HepG2 (cell line): ENCODE measurements at regions not wholly inside any gene's neighbourhood (a gene's known extent, or its start where the extent isn't known, plus 50 kb on each side); places are given as distances from the start of the nearest gene placed in this dataset.

Experiments used
- ATAC-seq: fragments of 200-7000 bp; cut with Tn5 transposase; 3 replicates; pipeline ENCODE4 v1.9.1; 2020; ENCODE audit warnings: mild to moderate bottlenecking, moderate library complexity
- BruUV-seq: library from RNA; stranded (reverse); fragments of 400-500 nt; replicated peaks from 2 replicates; lab custom pipeline; 2021; lab: Mats Ljungman, UMichigan
- CTCF ChIA-PET: fragments of 300-600 bp; formaldehyde crosslinking; extraction: SDS; loops from one replicate; lab custom pipeline; 2021; ENCODE audit warnings: low total read pairs, inconsistent platforms, low intra/inter-chr PET ratio; lab: Yijun Ruan, JAX
- POLR2A ChIA-PET: fragments of 350-600 bp; sonication (Branson Sonifier 250); formaldehyde crosslinking; loops from one replicate; lab custom pipeline; 2020; ENCODE audit warnings: antibody characterized with exemption, inconsistent platforms; lab: Yijun Ruan, JAX
- DNase-seq: peaks from one replicate; pipeline ENCODE4 v3.0.0-alpha.2; 2015; ENCODE audit warnings: low spot score
- FAIRE-seq: peaks from 3 replicates; lab custom pipeline; 2011; peaks lifted over from hg19 to GRCh38; lab: Jason Lieb, UNC
- H2AFZ ChIP-seq: one replicate; pipeline ENCODE4 v1.6.1; 2011; ENCODE audit warnings: low read length, inconsistent platforms
- H3K27ac ChIP-seq: fragments of 300-600 bp; 3 replicates; pipeline ENCODE4 v1.8.0; 2011; ENCODE audit warnings: mixed run types, mild to moderate bottlenecking, mixed read lengths, low read length, inconsistent platforms; ENCODE audit not compliant: insufficient read depth; ENCODE audit errors: extremely low read length
- H3K27me3 ChIP-seq, 2 experiments: fragments of 200-600 bp in 1 of 2; 2 replicates in 1 of 2; 3 replicates in 1 of 2; pipeline versions ENCODE4 v1.6.0 to v1.8.0; 2011; ENCODE audit warnings: low read length in 2 of 2, mild to moderate bottlenecking in 2 of 2, moderate library complexity in 2 of 2, inconsistent platforms in 1 of 2; ENCODE audit not compliant: insufficient read depth in 2 of 2, control insufficient read depth in 1 of 2
- H3K36me3 ChIP-seq, 2 experiments: fragments of 200-600 bp in 1 of 2; replicated peaks in 1 of 2; 2 replicates in 1 of 2; 3 replicates in 1 of 2; pipeline versions ENCODE4 v1.5.1 to v1.8.0; 2011; ENCODE audit warnings: low read length in 2 of 2, inconsistent platforms in 1 of 2; ENCODE audit not compliant: insufficient read depth in 2 of 2, control insufficient read depth in 1 of 2
- H3K4me1 ChIP-seq: 2 replicates; pipeline ENCODE4 v1.5.1; 2012; ENCODE audit warnings: low read length, inconsistent platforms; ENCODE audit not compliant: insufficient read depth
- H3K4me2 ChIP-seq: 2 replicates; pipeline ENCODE4 v1.6.0; 2011; ENCODE audit warnings: low read depth, low read length, inconsistent platforms
- H3K4me3 ChIP-seq, 3 experiments: fragments of 200-600 bp in 1 of 3; sonication (generic), shearing (Covaris generic) in 1 of 3; replicated peaks in 1 of 3; 2 replicates each; pipeline ENCODE4 v1.5.1; 2011 to 2016; ENCODE audit warnings: low read length in 3 of 3, inconsistent platforms in 2 of 3, low read depth in 2 of 3, mild to moderate bottlenecking in 2 of 3, control low read depth in 1 of 3, mixed read lengths in 1 of 3; ENCODE audit not compliant: insufficient read depth in 1 of 3
- H3K79me2 ChIP-seq: one replicate; pipeline ENCODE4 v1.6.1; 2011; ENCODE audit warnings: low read length, inconsistent platforms; ENCODE audit not compliant: insufficient read depth
- H3K9ac ChIP-seq: 2 replicates; pipeline ENCODE4 v1.6.0; 2011; ENCODE audit warnings: mild to moderate bottlenecking, low read depth, low read length, inconsistent platforms; ENCODE audit not compliant: insufficient read depth
- H3K9me3 ChIP-seq: 2 replicates; pipeline ENCODE4 v1.5.1; 2012; ENCODE audit warnings: mild to moderate bottlenecking, low read length
- H4K20me1 ChIP-seq: 2 replicates; pipeline ENCODE4 v1.6.0; 2011; ENCODE audit warnings: inconsistent platforms, mild to moderate bottlenecking, low read length, moderate library complexity; ENCODE audit not compliant: insufficient read depth
- HHEX ChIP-seq: IDR thresholded peaks from 2 replicates; pipeline ENCODE4 v1.6.1; 2016; ENCODE audit warnings: control low read depth
- KDM5A ChIP-seq: fragments of 200-600 bp; sonication (generic); IDR thresholded peaks from 2 replicates; pipeline ENCODE4 v1.7.0; 2018; ENCODE audit warnings: antibody characterized with exemption, mild to moderate bottlenecking, low read length, borderline replicate concordance
- MLLT10 ChIP-seq: sonication (generic); formaldehyde crosslinking; IDR thresholded peaks from 2 replicates; pipeline ENCODE4 v1.4.0; 2020; ENCODE audit warnings: missing genetic modification reagents
- NFE2L2 ChIP-seq: fragments of 150-350 bp; IDR thresholded peaks from 2 replicates; pipeline ENCODE4 v1.6.1; 2014; ENCODE audit warnings: low read length
- TAF15 ChIP-seq: fragments of 200-400 bp; formaldehyde crosslinking; IDR thresholded peaks from one replicate; pipeline ENCODE4 v1.6.1; 2018; ENCODE audit warnings: mild to moderate bottlenecking, low read depth, low read length; ENCODE audit not compliant: poor library complexity, severe bottlenecking
- ZIK1 ChIP-seq: sonication (generic); formaldehyde crosslinking; IDR thresholded peaks from 2 replicates; pipeline ENCODE4 v1.5.0; 2020; ENCODE audit warnings: mild to moderate bottlenecking, low read depth, missing genetic modification reagents, borderline replicate concordance
- ZNF138 ChIP-seq: sonication (generic); formaldehyde crosslinking; IDR thresholded peaks from 2 replicates; pipeline ENCODE4 v1.5.0; 2020; ENCODE audit warnings: mild to moderate bottlenecking, low read depth, missing genetic modification reagents
- ZNF234 ChIP-seq: sonication (generic); formaldehyde crosslinking; conservative IDR thresholded peaks from 2 replicates; pipeline ENCODE4 v1.5.1; 2020; ENCODE audit warnings: mild to moderate bottlenecking, missing genetic modification reagents
- ZNF543 ChIP-seq: sonication (generic); formaldehyde crosslinking; IDR thresholded peaks from 2 replicates; pipeline ENCODE4 v1.4.0; 2020; ENCODE audit warnings: mild to moderate bottlenecking, missing genetic modification reagents
- ZNF572 ChIP-seq: sonication (generic); formaldehyde crosslinking; IDR thresholded peaks from 2 replicates; pipeline ENCODE4 v1.5.1; 2020; ENCODE audit warnings: mild to moderate bottlenecking, missing genetic modification reagents
- ZNF773 ChIP-seq: sonication (generic); formaldehyde crosslinking; IDR thresholded peaks from 2 replicates; pipeline ENCODE4 v1.4.0; 2020; ENCODE audit warnings: missing genetic modification reagents, borderline replicate concordance
- in situ Hi-C: cut with HindIII; loops from 2 replicates; pipeline ENCODE4 v1.10.0; 2017; ENCODE audit warnings: low pct_unique_long_range_greater_than_20kb; ENCODE audit not compliant: extremely low pct_ligation_motif_present
- intact Hi-C: fragments of 100-400 bp; cut with micrococcal nuclease; formaldehyde crosslinking; loops from one replicate; pipeline ENCODE4 v1.10.0; 2022; ENCODE audit not compliant: unreplicated experiment
- TF ChIP-seq, protein P1 (sequence below): sonication (generic); formaldehyde crosslinking; IDR thresholded peaks from 2 replicates; pipeline ENCODE4 v1.4.0; 2020; ENCODE audit warnings: missing genetic modification reagents; ENCODE audit errors: not compliant biosample characterization
- TF ChIP-seq, protein P2 (sequence below): sonication (generic); formaldehyde crosslinking; IDR thresholded peaks from 2 replicates; pipeline ENCODE4 v1.4.0; 2020; ENCODE audit warnings: missing genetic modification reagents, borderline replicate concordance
- TF ChIP-seq, protein P3 (sequence below): sonication (generic); formaldehyde crosslinking; IDR thresholded peaks from 2 replicates; pipeline ENCODE4 v1.4.0; 2020; ENCODE audit warnings: mild to moderate bottlenecking, missing genetic modification reagents, borderline replicate concordance

DNA sequence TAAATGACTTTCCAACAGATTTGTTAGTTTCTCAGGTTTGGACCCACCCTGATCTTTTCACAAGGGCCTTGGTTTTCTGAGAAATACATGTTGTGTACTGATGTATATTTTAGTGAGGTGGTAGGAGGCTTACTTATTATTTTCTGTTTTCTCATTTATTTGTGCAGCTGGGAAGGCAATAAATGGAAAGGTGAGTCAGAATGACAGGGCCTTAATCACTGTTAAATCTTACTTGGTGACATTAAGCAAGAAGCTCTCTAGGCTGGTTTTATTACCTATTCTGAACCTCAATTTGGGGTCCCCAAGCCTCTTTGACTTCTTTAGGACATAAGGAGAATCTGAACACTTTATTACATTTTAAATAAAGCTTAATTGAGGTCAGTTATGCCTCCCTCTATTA, 214.0 kb upstream of the DAB2 start:
- H3K4me3 ChIP-seq = no peak overlapping the region
- H3K4me2 ChIP-seq = no peak overlapping the region
- ATAC-seq = no peak
- no peak for FAIRE-seq
- no peaks in the 10 kb centered on the region for H3K9me3 ChIP-seq
- POLR2A ChIA-PET = no interaction called here
- H4K20me1 ChIP-seq = no peaks in the 10 kb centered on the region
- no peak overlapping the region for H3K27ac ChIP-seq
- H3K79me2 ChIP-seq = no peaks in the 10 kb centered on the region
- no peaks in the 10 kb centered on the region for H3K36me3 ChIP-seq
- in situ Hi-C loops (no loop called here), intact Hi-C loops (no loop called here)
- CTCF ChIA-PET = no interaction called here
- H3K4me1 ChIP-seq = no peaks in the 10 kb centered on the region
- H2AFZ ChIP-seq = no peak overlapping the region
- H3K27me3 ChIP-seq = no peaks in the 10 kb centered on the region
- TF ChIP-seq, protein P1, sequence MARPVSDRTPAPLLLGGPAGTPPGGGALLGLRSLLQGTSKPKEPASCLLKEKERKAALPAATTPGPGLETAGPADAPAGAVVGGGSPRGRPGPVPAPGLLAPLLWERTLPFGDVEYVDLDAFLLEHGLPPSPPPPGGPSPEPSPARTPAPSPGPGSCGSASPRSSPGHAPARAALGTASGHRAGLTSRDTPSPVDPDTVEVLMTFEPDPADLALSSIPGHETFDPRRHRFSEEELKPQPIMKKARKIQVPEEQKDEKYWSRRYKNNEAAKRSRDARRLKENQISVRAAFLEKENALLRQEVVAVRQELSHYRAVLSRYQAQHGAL (CRISPR knock-in tag) = no peak
- TF ChIP-seq ZIK1 (CRISPR knock-in tag) (no peak), HHEX (CRISPR knock-in tag) (no peak), ZNF138 (CRISPR knock-in tag) (no peak), TAF15 (no peak), NFE2L2 (no peak), ZNF572 (CRISPR knock-in tag) (no peak), ZNF773 (CRISPR knock-in tag) (no peak), MLLT10 (no peak), ZNF234 (CRISPR knock-in tag) (no peak), KDM5A (no peak), ZNF543 (CRISPR knock-in tag) (no peak)
- TF ChIP-seq, protein P2, sequence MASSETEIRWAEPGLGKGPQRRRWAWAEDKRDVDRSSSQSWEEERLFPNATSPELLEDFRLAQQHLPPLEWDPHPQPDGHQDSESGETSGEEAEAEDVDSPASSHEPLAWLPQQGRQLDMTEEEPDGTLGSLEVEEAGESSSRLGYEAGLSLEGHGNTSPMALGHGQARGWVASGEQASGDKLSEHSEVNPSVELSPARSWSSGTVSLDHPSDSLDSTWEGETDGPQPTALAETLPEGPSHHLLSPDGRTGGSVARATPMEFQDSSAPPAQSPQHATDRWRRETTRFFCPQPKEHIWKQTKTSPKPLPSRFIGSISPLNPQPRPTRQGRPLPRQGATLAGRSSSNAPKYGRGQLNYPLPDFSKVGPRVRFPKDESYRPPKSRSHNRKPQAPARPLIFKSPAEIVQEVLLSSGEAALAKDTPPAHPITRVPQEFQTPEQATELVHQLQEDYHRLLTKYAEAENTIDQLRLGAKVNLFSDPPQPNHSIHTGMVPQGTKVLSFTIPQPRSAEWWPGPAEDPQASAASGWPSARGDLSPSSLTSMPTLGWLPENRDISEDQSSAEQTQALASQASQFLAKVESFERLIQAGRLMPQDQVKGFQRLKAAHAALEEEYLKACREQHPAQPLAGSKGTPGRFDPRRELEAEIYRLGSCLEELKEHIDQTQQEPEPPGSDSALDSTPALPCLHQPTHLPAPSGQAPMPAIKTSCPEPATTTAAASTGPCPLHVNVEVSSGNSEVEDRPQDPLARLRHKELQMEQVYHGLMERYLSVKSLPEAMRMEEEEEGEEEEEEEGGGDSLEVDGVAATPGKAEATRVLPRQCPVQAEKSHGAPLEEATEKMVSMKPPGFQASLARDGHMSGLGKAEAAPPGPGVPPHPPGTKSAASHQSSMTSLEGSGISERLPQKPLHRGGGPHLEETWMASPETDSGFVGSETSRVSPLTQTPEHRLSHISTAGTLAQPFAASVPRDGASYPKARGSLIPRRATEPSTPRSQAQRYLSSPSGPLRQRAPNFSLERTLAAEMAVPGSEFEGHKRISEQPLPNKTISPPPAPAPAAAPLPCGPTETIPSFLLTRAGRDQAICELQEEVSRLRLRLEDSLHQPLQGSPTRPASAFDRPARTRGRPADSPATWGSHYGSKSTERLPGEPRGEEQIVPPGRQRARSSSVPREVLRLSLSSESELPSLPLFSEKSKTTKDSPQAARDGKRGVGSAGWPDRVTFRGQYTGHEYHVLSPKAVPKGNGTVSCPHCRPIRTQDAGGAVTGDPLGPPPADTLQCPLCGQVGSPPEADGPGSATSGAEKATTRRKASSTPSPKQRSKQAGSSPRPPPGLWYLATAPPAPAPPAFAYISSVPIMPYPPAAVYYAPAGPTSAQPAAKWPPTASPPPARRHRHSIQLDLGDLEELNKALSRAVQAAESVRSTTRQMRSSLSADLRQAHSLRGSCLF (CRISPR knock-in tag) = no peak
- TF ChIP-seq, protein P3, sequence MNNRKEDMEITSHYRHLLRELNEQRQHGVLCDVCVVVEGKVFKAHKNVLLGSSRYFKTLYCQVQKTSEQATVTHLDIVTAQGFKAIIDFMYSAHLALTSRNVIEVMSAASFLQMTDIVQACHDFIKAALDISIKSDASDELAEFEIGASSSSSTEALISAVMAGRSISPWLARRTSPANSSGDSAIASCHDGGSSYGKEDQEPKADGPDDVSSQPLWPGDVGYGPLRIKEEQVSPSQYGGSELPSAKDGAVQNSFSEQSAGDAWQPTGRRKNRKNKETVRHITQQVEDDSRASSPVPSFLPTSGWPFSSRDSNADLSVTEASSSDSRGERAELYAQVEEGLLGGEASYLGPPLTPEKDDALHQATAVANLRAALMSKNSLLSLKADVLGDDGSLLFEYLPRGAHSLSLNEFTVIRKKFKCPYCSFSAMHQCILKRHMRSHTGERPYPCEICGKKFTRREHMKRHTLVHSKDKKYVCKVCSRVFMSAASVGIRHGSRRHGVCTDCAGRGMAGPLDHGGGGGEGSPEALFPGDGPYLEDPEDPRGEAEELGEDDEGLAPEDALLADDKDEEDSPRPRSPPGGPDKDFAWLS (CRISPR knock-in tag) = no peak
- DNase-seq = no peak
- no peak overlapping the region for H3K9ac ChIP-seq
- BruUV-seq = no TSS peak
